ENCODE measurements at regions not wholly inside any gene's neighbourhood (a gene's known extent, or its start where the extent isn't known, plus 50 kb on each side); places are given as distances from the start of the nearest gene placed in this dataset.

DNA sequence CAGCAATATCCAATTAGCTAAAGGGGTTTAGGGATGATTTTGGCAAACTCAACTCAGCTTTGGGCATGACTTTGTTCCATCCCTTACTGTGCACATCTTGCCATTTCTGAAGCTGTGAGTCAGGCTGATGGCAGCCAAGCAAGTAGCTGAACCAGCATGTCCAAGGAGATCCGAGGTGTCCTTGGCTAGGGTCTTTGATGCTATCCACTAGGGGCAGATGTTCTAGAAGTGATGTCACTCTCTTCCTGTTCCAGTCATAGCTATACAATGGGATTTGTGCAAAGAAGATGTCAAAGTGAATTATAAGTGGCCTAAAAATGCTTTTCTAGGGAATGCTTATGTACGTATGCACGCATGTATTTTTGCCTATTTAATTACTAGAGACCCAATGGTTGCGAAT is 160.8 kb upstream of the PAPPA start:
- Histone ChIP-seq H3K36me3 (replicated peaks in 1 of 2; ENCODE audit: control insufficient read depth in 1 of 2, insufficient read depth in 2 of 2, low read length in 2 of 2) (no peaks in the 10 kb centered on the region), H3K4me1 (ENCODE audit: insufficient read depth, low read length) (peaks cover 10% of the 10 kb centered on the region), H3K27ac (ENCODE audit: extremely low read length, insufficient read depth, low read length) (no peak overlapping the region), H3K27me3 (ENCODE audit: control insufficient read depth in 1 of 2, insufficient read depth in 2 of 2, low read length in 2 of 2) (no peaks in the 10 kb centered on the region), H3K79me2 (ENCODE audit: insufficient read depth, low read length) (no peaks in the 10 kb centered on the region), H4K20me1 (ENCODE audit: insufficient read depth, low read length) (no peaks in the 10 kb centered on the region), H3K4me2 (ENCODE audit: low read depth, low read length) (no peak overlapping the region), H3K9ac (ENCODE audit: insufficient read depth, low read depth, low read length) (no peak overlapping the region), H2AFZ (ENCODE audit: low read length) (no peak overlapping the region), H3K4me3 (replicated peaks in 1 of 3; ENCODE audit: insufficient read depth in 1 of 3, low read depth in 2 of 3, low read length in 3 of 3) (no peak overlapping the region), H3K9me3 (ENCODE audit: low read length) (no peaks in the 10 kb centered on the region)
- BruUV-seq (replicated peaks), result no TSS peak
- ATAC-seq (no peak), FAIRE-seq (no peak), DNase-seq (ENCODE audit: low spot score) (no peak)
- POLR2A ChIA-PET, result interaction anchor here (1.2 kb wide), 1 partner anchor 49 kb away, joined by 3 read pairs; no protein-coding TSS in a partner anchor
- CTCF ChIA-PET (ENCODE audit: low intra/inter-chr PET ratio, low total read pairs), result no interaction called here
- WGBS (ENCODE audit: low lambda C conversion rate), result 82% methylated on average over 3 of the region's 4 CpGs
- intact Hi-C loops (cut with micrococcal nuclease; ENCODE audit: unreplicated experiment), result no loop called here
- TF ChIP-seq TAF1 (CRISPR knock-in tag; IDR thresholded peaks at IDR 0.05), result no peak
- TF ChIP-seq, protein P1, sequence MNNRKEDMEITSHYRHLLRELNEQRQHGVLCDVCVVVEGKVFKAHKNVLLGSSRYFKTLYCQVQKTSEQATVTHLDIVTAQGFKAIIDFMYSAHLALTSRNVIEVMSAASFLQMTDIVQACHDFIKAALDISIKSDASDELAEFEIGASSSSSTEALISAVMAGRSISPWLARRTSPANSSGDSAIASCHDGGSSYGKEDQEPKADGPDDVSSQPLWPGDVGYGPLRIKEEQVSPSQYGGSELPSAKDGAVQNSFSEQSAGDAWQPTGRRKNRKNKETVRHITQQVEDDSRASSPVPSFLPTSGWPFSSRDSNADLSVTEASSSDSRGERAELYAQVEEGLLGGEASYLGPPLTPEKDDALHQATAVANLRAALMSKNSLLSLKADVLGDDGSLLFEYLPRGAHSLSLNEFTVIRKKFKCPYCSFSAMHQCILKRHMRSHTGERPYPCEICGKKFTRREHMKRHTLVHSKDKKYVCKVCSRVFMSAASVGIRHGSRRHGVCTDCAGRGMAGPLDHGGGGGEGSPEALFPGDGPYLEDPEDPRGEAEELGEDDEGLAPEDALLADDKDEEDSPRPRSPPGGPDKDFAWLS (CRISPR knock-in tag; IDR thresholded peaks at IDR 0.05; ENCODE audit: borderline replicate concordance), result no peak
- no peak for TF ChIP-seq TSC22D2 (CRISPR knock-in tag; IDR thresholded peaks at IDR 0.05; ENCODE audit: borderline replicate concordance)
- TF ChIP-seq GLMP (CRISPR knock-in tag; IDR thresholded peaks at IDR 0.05; ENCODE audit: borderline replicate concordance), result no peak
- TF ChIP-seq MLXIP (CRISPR knock-in tag; IDR thresholded peaks at IDR 0.05; ENCODE audit: borderline replicate concordance), result no peak
- TF ChIP-seq, protein P2, sequence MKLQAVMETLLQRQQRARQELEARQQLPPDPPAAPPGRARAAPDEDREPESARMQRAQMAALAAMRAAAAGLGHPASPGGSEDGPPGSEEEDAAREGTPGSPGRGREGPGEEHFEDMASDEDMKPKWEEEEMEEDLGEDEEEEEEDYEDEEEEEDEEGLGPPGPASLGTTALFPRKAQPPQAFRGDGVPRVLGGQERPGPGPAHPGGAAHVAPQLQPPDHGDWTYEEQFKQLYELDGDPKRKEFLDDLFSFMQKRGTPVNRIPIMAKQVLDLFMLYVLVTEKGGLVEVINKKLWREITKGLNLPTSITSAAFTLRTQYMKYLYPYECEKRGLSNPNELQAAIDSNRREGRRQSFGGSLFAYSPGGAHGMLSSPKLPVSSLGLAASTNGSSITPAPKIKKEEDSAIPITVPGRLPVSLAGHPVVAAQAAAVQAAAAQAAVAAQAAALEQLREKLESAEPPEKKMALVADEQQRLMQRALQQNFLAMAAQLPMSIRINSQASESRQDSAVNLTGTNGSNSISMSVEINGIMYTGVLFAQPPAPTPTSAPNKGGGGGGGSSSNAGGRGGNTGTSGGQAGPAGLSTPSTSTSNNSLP (IDR thresholded peaks at IDR 0.05; ENCODE audit: low read depth, low read length), result no peak
- no peak for TF ChIP-seq ZNF264 (CRISPR knock-in tag; IDR thresholded peaks at IDR 0.05)
- TF ChIP-seq ZNF143 (CRISPR knock-in tag; IDR thresholded peaks at IDR 0.05), result no peak
- in situ Hi-C loops (cut with HindIII; ENCODE audit: extremely low pct_ligation_motif_present, low pct_unique_long_range_greater_than_20kb), result no loop called here
